ENCODE measurements at regions not wholly inside any gene's neighbourhood (a gene's known extent, or its start where the extent isn't known, plus 50 kb on each side); places are given as distances from the start of the nearest gene placed in this dataset.

DNA sequence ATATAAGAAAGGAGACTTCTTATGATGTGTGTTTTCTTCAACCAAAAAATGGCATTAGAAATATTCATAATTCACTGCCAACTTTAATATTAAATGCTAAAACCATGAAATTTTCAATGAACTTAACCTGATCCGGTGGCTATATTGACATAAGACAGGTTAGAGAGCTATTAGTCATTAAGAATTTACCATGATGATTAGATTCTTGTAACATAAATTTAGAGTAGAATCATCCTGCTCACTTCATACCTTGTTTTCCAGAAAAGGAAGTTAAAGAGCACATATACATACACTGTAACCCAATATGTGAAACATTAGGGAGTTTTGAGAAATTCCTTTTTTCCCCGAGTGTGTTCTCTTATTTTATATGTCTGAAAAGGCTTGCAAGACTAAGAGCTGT is 430.3 kb upstream of the SEMA3A start:
- BruUV-seq (replicated peaks): no TSS peak
- H3K4me3 ChIP-seq (ENCODE audit: low read depth, low read length): no peak overlapping the region
- Mint-ChIP-seq H3K27me3 (ENCODE audit: insufficient read depth, unreplicated experiment) (no peaks in the 10 kb centered on the region), H3K36me3 (ENCODE audit: insufficient read depth, unreplicated experiment) (no peaks in the 10 kb centered on the region), H3K4me1 (ENCODE audit: low read depth, unreplicated experiment) (no peaks in the 10 kb centered on the region), H3K27ac (ENCODE audit: unreplicated experiment) (no peak overlapping the region), H3K4me3 (ENCODE audit: unreplicated experiment) (no peak overlapping the region), H3K9me3 (ENCODE audit: unreplicated experiment) (no peaks in the 10 kb centered on the region)
- intact Hi-C loops (cut with micrococcal nuclease; ENCODE audit: unreplicated experiment): loop anchor here (5.0 kb wide), 1 partner anchor 397 kb away; no protein-coding TSS in a partner anchor
- no peaks in the 10 kb centered on the region for H3K27me3 ChIP-seq (replicated peaks; ENCODE audit: control insufficient read depth, insufficient read depth, low read length)
- ChIA-PET POLR2A (no interaction called here), CTCF (no interaction called here)
- H3K9me3 ChIP-seq: no peaks in the 10 kb centered on the region
- TF ChIP-seq, protein P1, sequence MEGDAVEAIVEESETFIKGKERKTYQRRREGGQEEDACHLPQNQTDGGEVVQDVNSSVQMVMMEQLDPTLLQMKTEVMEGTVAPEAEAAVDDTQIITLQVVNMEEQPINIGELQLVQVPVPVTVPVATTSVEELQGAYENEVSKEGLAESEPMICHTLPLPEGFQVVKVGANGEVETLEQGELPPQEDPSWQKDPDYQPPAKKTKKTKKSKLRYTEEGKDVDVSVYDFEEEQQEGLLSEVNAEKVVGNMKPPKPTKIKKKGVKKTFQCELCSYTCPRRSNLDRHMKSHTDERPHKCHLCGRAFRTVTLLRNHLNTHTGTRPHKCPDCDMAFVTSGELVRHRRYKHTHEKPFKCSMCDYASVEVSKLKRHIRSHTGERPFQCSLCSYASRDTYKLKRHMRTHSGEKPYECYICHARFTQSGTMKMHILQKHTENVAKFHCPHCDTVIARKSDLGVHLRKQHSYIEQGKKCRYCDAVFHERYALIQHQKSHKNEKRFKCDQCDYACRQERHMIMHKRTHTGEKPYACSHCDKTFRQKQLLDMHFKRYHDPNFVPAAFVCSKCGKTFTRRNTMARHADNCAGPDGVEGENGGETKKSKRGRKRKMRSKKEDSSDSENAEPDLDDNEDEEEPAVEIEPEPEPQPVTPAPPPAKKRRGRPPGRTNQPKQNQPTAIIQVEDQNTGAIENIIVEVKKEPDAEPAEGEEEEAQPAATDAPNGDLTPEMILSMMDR (IDR thresholded peaks at IDR 0.05; ENCODE audit: insufficient read depth in 1 of 2, low read depth in 1 of 2, low read length in 1 of 2, severe bottlenecking in 1 of 2, unreplicated experiment in 1 of 2): no peak
- H3K4me1 ChIP-seq: no peaks in the 10 kb centered on the region
- no peak for DNase-seq
- no peaks in the 10 kb centered on the region for H3K36me3 ChIP-seq (ENCODE audit: control insufficient read depth, insufficient read depth, low read length)

DNA sequence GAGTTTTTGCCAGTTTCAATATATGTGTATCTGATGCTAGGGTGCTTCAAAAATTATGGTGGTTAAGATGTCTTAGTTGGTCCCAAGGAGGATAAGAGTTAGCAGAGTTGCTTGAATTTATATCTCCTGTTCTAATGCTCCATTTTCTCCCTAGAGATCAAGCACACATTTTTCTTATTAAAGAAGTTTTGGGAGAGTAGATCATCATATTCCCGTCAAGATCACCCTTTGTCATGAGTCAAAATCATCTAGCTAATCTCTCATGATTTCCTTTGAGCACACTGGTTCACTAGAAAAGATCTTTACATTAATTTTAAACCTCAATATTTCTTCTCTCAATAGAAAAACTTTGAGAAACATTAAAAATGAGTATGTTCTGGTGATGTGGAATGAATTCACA is 429.9 kb upstream of the SEMA3A start:
- H3K9me3 Mint-ChIP-seq (ENCODE audit: unreplicated experiment): no peaks in the 10 kb centered on the region
- no peaks in the 10 kb centered on the region for H3K27me3 Mint-ChIP-seq (ENCODE audit: insufficient read depth, unreplicated experiment)
- TF ChIP-seq, protein P1 (IDR thresholded peaks at IDR 0.05; ENCODE audit: insufficient read depth in 1 of 2, low read depth in 1 of 2, low read length in 1 of 2, severe bottlenecking in 1 of 2, unreplicated experiment in 1 of 2): no peak
- DNase-seq: no peak
- no peaks in the 10 kb centered on the region for H3K4me1 Mint-ChIP-seq (ENCODE audit: low read depth, unreplicated experiment)
- H3K9me3 ChIP-seq: no peaks in the 10 kb centered on the region
- no peaks in the 10 kb centered on the region for H3K36me3 ChIP-seq (ENCODE audit: control insufficient read depth, insufficient read depth, low read length)
- CTCF ChIA-PET: no interaction called here
- no peak overlapping the region for H3K4me3 Mint-ChIP-seq (ENCODE audit: unreplicated experiment)
- H3K4me1 ChIP-seq: no peaks in the 10 kb centered on the region
- intact Hi-C loops (cut with micrococcal nuclease; ENCODE audit: unreplicated experiment): loop anchor here (5.0 kb wide), 1 partner anchor 398 kb away; no protein-coding TSS in a partner anchor
- no peak overlapping the region for H3K27ac Mint-ChIP-seq (ENCODE audit: unreplicated experiment)
- POLR2A ChIA-PET: no interaction called here
- H3K36me3 Mint-ChIP-seq (ENCODE audit: insufficient read depth, unreplicated experiment): no peaks in the 10 kb centered on the region
- no TSS peak for BruUV-seq (replicated peaks)
- H3K27me3 ChIP-seq (replicated peaks; ENCODE audit: control insufficient read depth, insufficient read depth, low read length): no peaks in the 10 kb centered on the region
- no peak overlapping the region for H3K4me3 ChIP-seq (ENCODE audit: low read depth, low read length)

DNA sequence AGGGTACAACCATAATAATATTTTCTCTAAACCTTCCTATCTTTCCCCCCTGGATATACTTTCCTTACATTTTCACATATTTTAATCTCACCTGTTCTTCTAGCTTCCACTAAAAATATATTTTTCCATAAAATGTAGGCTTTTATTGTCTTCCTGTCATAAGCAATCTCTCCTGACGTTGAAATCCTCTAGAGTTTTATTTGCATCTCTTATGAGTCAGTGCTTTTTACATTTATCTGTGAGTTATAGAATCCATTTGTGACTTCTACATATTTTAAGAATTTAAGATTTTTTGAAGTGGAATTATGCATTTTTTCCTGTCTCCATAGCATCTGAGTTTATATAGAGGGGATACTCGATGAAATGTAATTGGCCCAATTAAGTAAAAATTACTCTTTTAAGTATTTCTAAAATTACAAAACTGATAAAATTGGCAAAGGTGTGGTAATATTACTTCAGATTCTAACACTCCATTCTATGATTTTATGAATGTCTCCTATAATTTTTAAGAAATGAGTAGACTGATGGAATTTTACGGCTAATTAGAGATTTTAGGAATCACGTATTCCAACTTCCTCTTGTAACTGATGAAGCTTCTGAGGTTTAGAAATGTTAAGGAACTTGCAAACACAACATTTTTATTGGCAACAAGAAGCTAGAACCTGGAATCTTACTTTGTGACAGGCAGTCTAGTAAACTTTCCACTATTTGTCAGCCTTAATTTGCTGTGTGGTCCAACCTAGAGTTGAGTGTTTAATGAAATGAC is 422.9 kb upstream of the SEMA3A start:
- no peaks in the 10 kb centered on the region for H3K36me3 ChIP-seq (ENCODE audit: control insufficient read depth, insufficient read depth, low read length)
- TF ChIP-seq, protein P1 (IDR thresholded peaks at IDR 0.05; ENCODE audit: insufficient read depth in 1 of 2, low read depth in 1 of 2, low read length in 1 of 2, severe bottlenecking in 1 of 2, unreplicated experiment in 1 of 2): no peak
- no peaks in the 10 kb centered on the region for H3K27me3 ChIP-seq (replicated peaks; ENCODE audit: control insufficient read depth, insufficient read depth, low read length)
- ChIA-PET CTCF (no interaction called here), POLR2A (no interaction called here)
- no peaks in the 10 kb centered on the region for H3K27me3 Mint-ChIP-seq (ENCODE audit: insufficient read depth, unreplicated experiment)
- H3K4me1 Mint-ChIP-seq (ENCODE audit: low read depth, unreplicated experiment): no peaks in the 10 kb centered on the region
- no peak for DNase-seq
- H3K9me3 Mint-ChIP-seq (ENCODE audit: unreplicated experiment): no peaks in the 10 kb centered on the region
- no peak overlapping the region for H3K27ac Mint-ChIP-seq (ENCODE audit: unreplicated experiment)
- H3K9me3 ChIP-seq: no peaks in the 10 kb centered on the region
- H3K36me3 Mint-ChIP-seq (ENCODE audit: insufficient read depth, unreplicated experiment): no peaks in the 10 kb centered on the region
- no peaks in the 10 kb centered on the region for H3K4me1 ChIP-seq
- no TSS peak for BruUV-seq (replicated peaks)
- no peak overlapping the region for H3K4me3 ChIP-seq (ENCODE audit: low read depth, low read length)
- intact Hi-C loops (cut with micrococcal nuclease; ENCODE audit: unreplicated experiment): no loop called here
- H3K4me3 Mint-ChIP-seq (ENCODE audit: unreplicated experiment): no peak overlapping the region

Measured in Caco-2 (cell line).